GM18870 (cell line): ENCODE measurements at regions not wholly inside any gene's neighbourhood (a gene's known extent, or its start where the extent isn't known, plus 50 kb on each side); places are given as distances from the start of the nearest gene placed in this dataset.
A peak's percentile ranks its signal among the peaks of the same experiment; 100 is the strongest.
"Not testable (repeated sequence)": the region's sequence is repeated elsewhere in the genome, so short reads cannot be mapped to it uniquely, and the experiment has no call there.

Experiments
- ATAC-seq: cut with Tn5 transposase; IDR thresholded peaks from one replicate; pipeline ENCODE4 v1.9.1; 2021; ENCODE audit warnings: moderate library complexity; ENCODE audit not compliant: unreplicated experiment

- no peak for ATAC-seq
Measured at GRCh38 chr2:208673631-208674030, 267.0 kb downstream of the PTH2R start.

GRCh38 chr2:208674919-208675318 is 268.3 kb downstream of the PTH2R start:
- ATAC-seq = no peak

- not testable (repeated sequence) for ATAC-seq
Measured at GRCh38 chr2:208685929-208686328, 279.3 kb downstream of the PTH2R start.

GRCh38 chr2:208686665-208687064 is 280.1 kb downstream of the PTH2R start:
- ATAC-seq = peak; percentile 81

GRCh38 chr2:208687720-208688119 is 281.1 kb downstream of the PTH2R start:
- not testable (repeated sequence) for ATAC-seq

- ATAC-seq = no peak
Measured at GRCh38 chr2:208698114-208698513, 291.5 kb downstream of the PTH2R start.

GRCh38 chr2:208708486-208708885 is 301.9 kb downstream of the PTH2R start:
- ATAC-seq = no peak

GRCh38 chr2:208711598-208711997 is 305.0 kb downstream of the PTH2R start:
- no peak for ATAC-seq

- no peak for ATAC-seq
Measured at GRCh38 chr2:208713066-208713745, 306.6 kb downstream of the PTH2R start.

GRCh38 chr2:208718828-208719227 is 312.2 kb downstream of the PTH2R start:
- no peak for ATAC-seq

GRCh38 chr2:208722731-208723130 is 316.1 kb downstream of the PTH2R start:
- no peak for ATAC-seq

- ATAC-seq = no peak
Measured at GRCh38 chr2:208725280-208725679, 318.7 kb downstream of the PTH2R start.

- no peak for ATAC-seq
Measured at GRCh38 chr2:208726242-208726641, 319.6 kb downstream of the PTH2R start.

- not testable (repeated sequence) for ATAC-seq
Measured at GRCh38 chr2:208751663-208752415, 345.2 kb downstream of the PTH2R start.

GRCh38 chr2:208757364-208757763 is 350.8 kb downstream of the PTH2R start:
- ATAC-seq = no peak

GRCh38 chr2:208773074-208773473 is 366.5 kb downstream of the PTH2R start:
- not testable (repeated sequence) for ATAC-seq

- no peak for ATAC-seq
Measured at GRCh38 chr2:208781166-208781565, 374.6 kb downstream of the PTH2R start.

GRCh38 chr2:208782097-208782496 is 375.5 kb downstream of the PTH2R start:
- no peak for ATAC-seq

GRCh38 chr2:208783184-208783583 is 376.6 kb downstream of the PTH2R start:
- ATAC-seq = no peak

GRCh38 chr2:208784774-208785173 is 378.2 kb downstream of the PTH2R start:
- not testable (repeated sequence) for ATAC-seq

- ATAC-seq = no peak
Measured at GRCh38 chr2:208791257-208791656, 384.7 kb downstream of the PTH2R start.

GRCh38 chr2:208792766-208793165 is 386.2 kb downstream of the PTH2R start:
- ATAC-seq = no peak
